Ascending aorta (tissue), 2 donors: ENCODE measurements at regions not wholly inside any gene's neighbourhood (a gene's known extent, or its start where the extent isn't known, plus 50 kb on each side); places are given as distances from the start of the nearest gene placed in this dataset.

ENCODE experiments used
- DNase-seq, 2 donors: peaks; one replicate each; pipeline ENCODE4 v3.0.0-alpha.2; 2019; ENCODE audit warnings: low spot score in 2 of 2
- H3K27ac ChIP-seq, 2 donors: fragments of 200-600 bp; sonication (generic); one replicate each; pipeline ENCODE4 v1.5.1; 2016 to 2017; ENCODE audit warnings: mild to moderate bottlenecking in 1 of 2
- H3K27me3 ChIP-seq: fragments of 200-600 bp; sonication (generic); one replicate; pipeline ENCODE4 v1.5.1; 2017
- H3K36me3 ChIP-seq, 2 donors: fragments of 200-600 bp; sonication (generic); one replicate each; pipeline ENCODE4 v1.5.1; 2016
- H3K4me1 ChIP-seq, 2 donors: fragments of 200-600 bp; sonication (generic); one replicate each; pipeline ENCODE4 v1.5.1; 2016 to 2017; ENCODE audit warnings: mild to moderate bottlenecking in 1 of 2
- H3K4me3 ChIP-seq, 2 donors: fragments of 200-600 bp; sonication (generic); one replicate each; pipeline ENCODE4 v1.5.1; 2016 to 2017; ENCODE audit warnings: mild to moderate bottlenecking in 1 of 2
- H3K9me3 ChIP-seq, 2 donors: fragments of 200-600 bp; sonication (generic); one replicate each; pipeline ENCODE4 v1.5.1; 2016
- CTCF ChIP-seq, 3 experiments: fragments of 200-600 bp in 2 of 3; fragments of 450-650 bp in 1 of 3; sonication (generic) in 2 of 3; IDR thresholded peaks; one replicate each; pipeline ENCODE4 v1.5.1; 2016 to 2019; ENCODE audit warnings: antibody characterized with exemption in 3 of 3, mild to moderate bottlenecking in 1 of 3, moderate library complexity in 1 of 3
- intact Hi-C: fragments of 100-400 bp; cut with DNase I; formaldehyde crosslinking; loops from one replicate; pipeline ENCODE4 v1.15.1; 2023

DNA sequence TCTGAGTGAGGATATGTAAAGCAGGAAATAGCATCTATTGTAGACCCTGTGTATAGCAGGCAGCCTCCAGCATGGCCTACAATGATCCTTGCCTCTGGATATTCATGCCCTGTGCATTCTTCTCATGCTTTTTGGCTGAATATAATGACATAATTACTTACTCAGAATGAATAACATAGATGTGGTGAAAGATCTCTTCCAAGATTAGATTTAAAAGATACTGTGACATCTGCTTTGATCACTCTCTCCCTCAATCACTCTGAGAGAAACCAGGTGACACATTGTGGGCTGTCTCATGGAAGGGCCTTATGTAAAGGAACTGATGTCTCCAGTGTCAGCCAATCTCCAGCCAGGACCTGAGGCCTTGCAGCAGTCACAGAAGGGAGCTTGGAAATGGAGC, 376.7 kb downstream of the DNAH5 start:
- DNase-seq, result no peak
- Histone ChIP-seq H3K27ac (no peak overlapping the region), H3K36me3 (no peaks in the 10 kb centered on the region), H3K9me3 (no peaks in the 10 kb centered on the region), H3K4me3 (no peak overlapping the region), H3K27me3 (no peaks in the 10 kb centered on the region), H3K4me1 (no peaks in the 10 kb centered on the region)
- TF ChIP-seq CTCF (IDR thresholded peaks at IDR 0.05), result no peak
- intact Hi-C loops, result no loop called here

GRCh38 chr5:13566871-13567339, 377.6 kb downstream of the DNAH5 start:
- Histone ChIP-seq H3K27ac (no peak overlapping the region), H3K36me3 (no peaks in the 10 kb centered on the region), H3K4me3 (no peak overlapping the region), H3K27me3 (no peaks in the 10 kb centered on the region), H3K4me1 (no peaks in the 10 kb centered on the region), H3K9me3 (no peaks in the 10 kb centered on the region)
- TF ChIP-seq CTCF (IDR thresholded peaks at IDR 0.05), result no peak
- intact Hi-C loops, result no loop called here
- DNase-seq, result no peak

DNA sequence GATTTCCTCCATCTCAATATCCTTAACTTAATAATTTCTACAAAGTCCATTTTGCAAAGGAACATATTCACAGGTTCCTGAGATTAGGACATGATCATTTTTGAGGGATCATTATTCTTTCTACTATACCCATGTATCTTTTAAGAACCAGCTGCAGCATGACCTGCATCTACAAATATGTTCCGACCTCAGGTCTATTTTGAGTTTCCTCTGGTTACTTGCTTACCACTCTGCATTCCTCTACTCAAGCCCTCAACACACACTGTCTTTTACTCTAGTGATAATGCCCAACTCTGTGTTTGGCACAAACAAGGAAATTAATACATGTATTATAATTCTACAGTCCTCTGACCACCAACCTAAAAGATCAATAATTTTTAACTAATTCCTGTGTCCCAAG, 386.1 kb downstream of the DNAH5 start:
- no peak for DNase-seq
- H3K4me1 ChIP-seq, result no peaks in the 10 kb centered on the region
- no peak overlapping the region for H3K27ac ChIP-seq
- H3K36me3 ChIP-seq, result no peaks in the 10 kb centered on the region
- H3K4me3 ChIP-seq, result no peak overlapping the region
- no peaks in the 10 kb centered on the region for H3K27me3 ChIP-seq
- intact Hi-C loops, result no loop called here
- H3K9me3 ChIP-seq, result no peaks in the 10 kb centered on the region
- no peak for TF ChIP-seq CTCF (IDR thresholded peaks at IDR 0.05)

DNA sequence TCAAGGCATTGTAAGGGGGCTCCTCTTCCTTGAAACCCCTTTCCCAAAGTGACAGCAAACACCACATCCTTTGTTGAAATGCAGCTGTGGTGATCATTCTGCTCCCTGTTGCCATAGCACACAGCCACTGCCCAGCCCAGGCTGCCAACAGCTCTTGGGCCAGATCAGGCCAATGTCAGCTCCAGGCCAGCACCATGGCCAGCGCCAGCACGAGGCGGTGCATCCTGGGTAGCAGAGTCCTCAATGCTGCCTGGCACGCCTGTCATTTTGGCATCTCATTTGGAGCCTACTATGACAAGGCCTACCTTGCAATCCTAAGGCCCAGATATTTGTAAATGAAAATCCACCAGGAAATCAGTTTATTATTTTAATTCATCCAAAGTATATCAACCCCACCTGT, 390.6 kb downstream of the DNAH5 start:
- DNase-seq, result no peak
- intact Hi-C loops, result no loop called here

GRCh38 chr5:13552361-13552760, 392.1 kb downstream of the DNAH5 start:
- Histone ChIP-seq H3K4me1 (no peaks in the 10 kb centered on the region), H3K27me3 (no peaks in the 10 kb centered on the region), H3K9me3 (no peaks in the 10 kb centered on the region), H3K4me3 (no peak overlapping the region), H3K27ac (no peak overlapping the region), H3K36me3 (no peaks in the 10 kb centered on the region)
- no peak for DNase-seq
- intact Hi-C loops, result no loop called here
- no peak for TF ChIP-seq CTCF (IDR thresholded peaks at IDR 0.05)

More for the DNA sequence above, 390.6 kb downstream of the DNAH5 start:
- H3K4me1 ChIP-seq, result no peaks in the 10 kb centered on the region
- H3K9me3 ChIP-seq, result no peaks in the 10 kb centered on the region
- no peak for TF ChIP-seq CTCF (IDR thresholded peaks at IDR 0.05)
- H3K36me3 ChIP-seq, result no peaks in the 10 kb centered on the region
- H3K27me3 ChIP-seq, result no peaks in the 10 kb centered on the region
- no peak overlapping the region for H3K4me3 ChIP-seq
- no peak overlapping the region for H3K27ac ChIP-seq

- H3K4me1 ChIP-seq, result no peaks in the 10 kb centered on the region
- H3K9me3 ChIP-seq, result no peaks in the 10 kb centered on the region
- no peak for TF ChIP-seq CTCF (IDR thresholded peaks at IDR 0.05)
- no peak overlapping the region for H3K27ac ChIP-seq
- H3K27me3 ChIP-seq, result no peaks in the 10 kb centered on the region
- H3K36me3 ChIP-seq, result no peaks in the 10 kb centered on the region
- no peak overlapping the region for H3K4me3 ChIP-seq
- intact Hi-C loops, result no loop called here
- DNase-seq, result no peak
These were observed 392.8 kb downstream of the DNAH5 start for GRCh38 chr5:13551645-13552044.
